SK-N-SH treated with all-trans-retinoic acid at 6 μM for 48 hours (cell line): ENCODE measurements at regions not wholly inside any gene's neighbourhood (a gene's known extent, or its start where the extent isn't known, plus 50 kb on each side); places are given as distances from the start of the nearest gene placed in this dataset.

ENCODE experiments used
- ATAC-seq: fragments of 200-7000 bp; cut with Tn5 transposase; 3 replicates; pipeline ENCODE4 v1.9.1; 2020; ENCODE audit warnings: mild to moderate bottlenecking, moderate library complexity
- ARNTL ChIP-seq: fragments of 450-650 bp; formaldehyde crosslinking; IDR thresholded peaks from 2 replicates; pipeline ENCODE4 v1.5.0; 2020; ENCODE audit warnings: low read depth, mild to moderate bottlenecking, moderate library complexity, borderline replicate concordance
- BACH2 ChIP-seq: fragments of 250-450 bp; sonication (Bioruptor Pico); IDR thresholded peaks from 2 replicates; pipeline ENCODE4 v1.9.0; 2021; ENCODE audit warnings: mild to moderate bottlenecking, borderline replicate concordance
- CREB5 ChIP-seq: fragments of 250-450 bp; sonication (Bioruptor Pico); IDR thresholded peaks from 2 replicates; pipeline ENCODE4 v1.5.1; 2020; ENCODE audit warnings: low read depth, mild to moderate bottlenecking, moderate library complexity
- CSDC2 ChIP-seq: fragments of 250-450 bp; sonication (Bioruptor Pico); IDR thresholded peaks from 2 replicates; pipeline ENCODE4 v1.5.0; 2020; ENCODE audit warnings: mild to moderate bottlenecking, moderate library complexity
- ESRRG ChIP-seq: fragments of 250-450 bp; sonication (Bioruptor Pico); IDR thresholded peaks from 2 replicates; pipeline ENCODE4 v1.6.1; 2021; ENCODE audit warnings: mild to moderate bottlenecking
- GLIS3 ChIP-seq: fragments of 250-450 bp; sonication (Bioruptor Pico); IDR thresholded peaks from 2 replicates; pipeline ENCODE4 v1.5.0; 2020; ENCODE audit warnings: mild to moderate bottlenecking, moderate library complexity
- ISL1 ChIP-seq: fragments of 250-450 bp; sonication (Bioruptor Pico); IDR thresholded peaks from 2 replicates; pipeline ENCODE4 v2.1.2; 2022; ENCODE audit warnings: mild to moderate bottlenecking, moderate library complexity
- OSR1 ChIP-seq: fragments of 250-450 bp; sonication (Bioruptor Pico); IDR thresholded peaks from 2 replicates; pipeline ENCODE4 v1.8.0; 2022; ENCODE audit warnings: moderate library complexity, mild to moderate bottlenecking, inconsistent platforms
- PPARA ChIP-seq: fragments of 250-450 bp; sonication (Bioruptor Pico); IDR thresholded peaks from 2 replicates; pipeline ENCODE4 v1.5.0; 2020; ENCODE audit warnings: mild to moderate bottlenecking, borderline replicate concordance
- RARB ChIP-seq: fragments of 250-450 bp; sonication (Bioruptor Pico); IDR thresholded peaks from 2 replicates; pipeline ENCODE4 v1.8.0; 2021; ENCODE audit warnings: mild to moderate bottlenecking, moderate library complexity
- SNAI2 ChIP-seq: fragments of 250-450 bp; sonication (Bioruptor Pico); IDR thresholded peaks from 2 replicates; pipeline ENCODE4 v1.5.0; 2020; ENCODE audit warnings: mild to moderate bottlenecking, moderate library complexity
- TCF4 ChIP-seq: fragments of 250-450 bp; sonication (Bioruptor Pico); IDR thresholded peaks from 2 replicates; pipeline ENCODE4 v1.8.0; 2021; ENCODE audit warnings: mild to moderate bottlenecking, moderate library complexity, borderline replicate concordance
- TOX ChIP-seq: fragments of 250-450 bp; sonication (Bioruptor Pico); IDR thresholded peaks from 2 replicates; pipeline ENCODE4 v1.8.0; 2021; ENCODE audit warnings: mild to moderate bottlenecking, moderate library complexity, borderline replicate concordance
- ZC3H10 ChIP-seq: fragments of 250-450 bp; sonication (Bioruptor Pico); IDR thresholded peaks from 2 replicates; pipeline ENCODE4 v1.5.1; 2021; ENCODE audit warnings: mild to moderate bottlenecking, moderate library complexity
- ZFP3 ChIP-seq: fragments of 250-450 bp; sonication (Bioruptor Pico); IDR thresholded peaks from 2 replicates; pipeline ENCODE4 v1.5.0; 2020; ENCODE audit warnings: mild to moderate bottlenecking, moderate library complexity
- ZFP30 ChIP-seq: fragments of 450-650 bp; formaldehyde crosslinking; IDR thresholded peaks from 2 replicates; pipeline ENCODE4 v1.5.0; 2022; ENCODE audit warnings: mild to moderate bottlenecking, moderate library complexity
- ZNF565 ChIP-seq: fragments of 450-650 bp; formaldehyde crosslinking; conservative IDR thresholded peaks from 2 replicates; pipeline ENCODE4 v1.5.0; 2020; ENCODE audit warnings: low read depth, mild to moderate bottlenecking, moderate library complexity
- ZNF70 ChIP-seq: fragments of 450-650 bp; formaldehyde crosslinking; IDR thresholded peaks from 2 replicates; pipeline ENCODE4 v1.5.0; 2020; ENCODE audit warnings: mild to moderate bottlenecking, moderate library complexity
- ZNF8 ChIP-seq: fragments of 450-650 bp; formaldehyde crosslinking; IDR thresholded peaks from 2 replicates; pipeline ENCODE4 v1.5.0; 2020; ENCODE audit warnings: mild to moderate bottlenecking, moderate library complexity
- TF ChIP-seq, protein P1 (sequence below): fragments of 250-450 bp; sonication (Bioruptor Pico); IDR thresholded peaks from 2 replicates; pipeline ENCODE4 v1.5.1; 2021; ENCODE audit warnings: mild to moderate bottlenecking, moderate library complexity
- TF ChIP-seq, protein P2 (sequence below): fragments of 250-450 bp; sonication (Bioruptor Pico); IDR thresholded peaks from 2 replicates; pipeline ENCODE4 v1.8.0; 2020; ENCODE audit warnings: mild to moderate bottlenecking, moderate library complexity, borderline replicate concordance

DNA sequence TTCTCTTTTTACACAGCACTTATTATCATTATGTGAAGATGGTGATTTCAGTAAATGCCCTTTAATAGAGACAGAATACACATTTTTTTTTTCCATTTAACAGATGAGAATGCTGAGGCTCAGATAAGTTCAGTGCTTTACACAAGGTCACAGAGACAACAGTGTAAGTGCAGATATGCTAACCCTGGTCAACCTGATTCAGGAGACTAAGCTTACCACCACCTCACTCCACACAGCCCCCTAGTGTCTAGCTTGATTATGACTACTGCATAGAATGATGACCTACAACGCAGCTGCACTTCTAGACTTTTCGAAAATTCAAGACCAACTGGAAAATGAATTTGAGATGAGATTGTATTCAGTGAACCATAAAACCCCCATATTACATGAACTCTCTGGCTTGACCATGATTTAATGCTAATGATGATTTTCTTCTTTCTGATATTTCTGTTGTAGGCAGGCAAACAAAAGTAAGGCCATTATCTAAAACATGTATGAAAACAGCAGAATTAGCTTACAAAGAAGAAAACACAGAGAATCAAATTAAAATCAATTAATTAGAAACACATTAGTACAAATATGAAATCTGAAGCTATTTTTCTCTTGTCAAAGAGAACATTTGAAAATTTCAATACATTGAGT lies 212.1 kb upstream of the PHACTR1 start:
- ATAC-seq: peak; percentile 74
- TF ChIP-seq ZFP30 (CRISPR knock-in tag): no peak
- TF ChIP-seq ZNF565: no peak
- TF ChIP-seq PPARA (CRISPR knock-in tag): no peak
- TF ChIP-seq TOX: no peak
- no peak for TF ChIP-seq ZC3H10
- TF ChIP-seq ZNF8 (CRISPR knock-in tag): no peak
- no peak for TF ChIP-seq ESRRG
- TF ChIP-seq TCF4: no peak
- TF ChIP-seq CSDC2 (CRISPR knock-in tag): no peak
- TF ChIP-seq, protein P1, sequence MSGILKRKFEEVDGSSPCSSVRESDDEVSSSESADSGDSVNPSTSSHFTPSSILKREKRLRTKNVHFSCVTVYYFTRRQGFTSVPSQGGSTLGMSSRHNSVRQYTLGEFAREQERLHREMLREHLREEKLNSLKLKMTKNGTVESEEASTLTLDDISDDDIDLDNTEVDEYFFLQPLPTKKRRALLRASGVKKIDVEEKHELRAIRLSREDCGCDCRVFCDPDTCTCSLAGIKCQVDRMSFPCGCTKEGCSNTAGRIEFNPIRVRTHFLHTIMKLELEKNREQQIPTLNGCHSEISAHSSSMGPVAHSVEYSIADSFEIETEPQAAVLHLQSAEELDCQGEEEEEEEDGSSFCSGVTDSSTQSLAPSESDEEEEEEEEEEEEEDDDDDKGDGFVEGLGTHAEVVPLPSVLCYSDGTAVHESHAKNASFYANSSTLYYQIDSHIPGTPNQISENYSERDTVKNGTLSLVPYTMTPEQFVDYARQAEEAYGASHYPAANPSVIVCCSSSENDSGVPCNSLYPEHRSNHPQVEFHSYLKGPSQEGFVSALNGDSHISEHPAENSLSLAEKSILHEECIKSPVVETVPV (CRISPR knock-in tag): no peak
- no peak for TF ChIP-seq RARB (CRISPR knock-in tag)
- TF ChIP-seq SNAI2 (CRISPR knock-in tag): no peak
- no peak for TF ChIP-seq ARNTL (CRISPR knock-in tag)

DNA sequence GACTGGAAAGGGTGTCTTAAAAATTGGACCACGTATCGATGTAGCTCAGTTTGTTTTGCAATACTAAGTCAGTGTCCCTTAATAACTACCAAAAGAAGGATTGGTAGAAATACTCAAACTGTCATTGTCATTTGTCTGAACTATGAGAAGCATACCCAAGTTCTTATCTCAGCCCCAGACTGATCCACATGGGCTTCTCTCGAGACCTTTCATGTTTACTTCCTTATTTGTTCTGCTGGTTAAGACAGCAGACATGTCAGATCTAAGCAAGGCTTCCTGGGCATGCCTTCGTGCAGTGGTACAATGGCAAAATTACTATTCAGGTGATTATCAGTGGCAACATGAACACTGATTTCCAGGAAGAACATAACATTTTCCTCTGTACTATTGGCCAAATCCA lies 211.1 kb upstream of the PHACTR1 start:
- TF ChIP-seq GLIS3 (CRISPR knock-in tag): no peak
- TF ChIP-seq BACH2 (CRISPR knock-in tag): no peak
- no peak for TF ChIP-seq OSR1
- no peak for TF ChIP-seq ZFP3 (CRISPR knock-in tag)
- TF ChIP-seq ZNF8 (CRISPR knock-in tag): no peak
- TF ChIP-seq TCF4: no peak
- TF ChIP-seq TOX: no peak
- no peak for TF ChIP-seq ESRRG
- TF ChIP-seq, protein P2, sequence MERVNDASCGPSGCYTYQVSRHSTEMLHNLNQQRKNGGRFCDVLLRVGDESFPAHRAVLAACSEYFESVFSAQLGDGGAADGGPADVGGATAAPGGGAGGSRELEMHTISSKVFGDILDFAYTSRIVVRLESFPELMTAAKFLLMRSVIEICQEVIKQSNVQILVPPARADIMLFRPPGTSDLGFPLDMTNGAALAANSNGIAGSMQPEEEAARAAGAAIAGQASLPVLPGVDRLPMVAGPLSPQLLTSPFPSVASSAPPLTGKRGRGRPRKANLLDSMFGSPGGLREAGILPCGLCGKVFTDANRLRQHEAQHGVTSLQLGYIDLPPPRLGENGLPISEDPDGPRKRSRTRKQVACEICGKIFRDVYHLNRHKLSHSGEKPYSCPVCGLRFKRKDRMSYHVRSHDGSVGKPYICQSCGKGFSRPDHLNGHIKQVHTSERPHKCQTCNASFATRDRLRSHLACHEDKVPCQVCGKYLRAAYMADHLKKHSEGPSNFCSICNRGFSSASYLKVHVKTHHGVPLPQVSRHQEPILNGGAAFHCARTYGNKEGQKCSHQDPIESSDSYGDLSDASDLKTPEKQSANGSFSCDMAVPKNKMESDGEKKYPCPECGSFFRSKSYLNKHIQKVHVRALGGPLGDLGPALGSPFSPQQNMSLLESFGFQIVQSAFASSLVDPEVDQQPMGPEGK (CRISPR knock-in tag): no peak
- no peak for TF ChIP-seq ZNF565
- no peak for ATAC-seq

GRCh38 chr6:12506159-12506558 lies 210.4 kb upstream of the PHACTR1 start:
- TF ChIP-seq ZC3H10 (no peak), ZNF8 (CRISPR knock-in tag) (no peak), RARB (CRISPR knock-in tag) (no peak), ESRRG (no peak), OSR1 (no peak), TOX (no peak), SNAI2 (CRISPR knock-in tag) (no peak), BACH2 (CRISPR knock-in tag) (no peak), ARNTL (CRISPR knock-in tag) (no peak), ZNF70 (CRISPR knock-in tag) (no peak), CSDC2 (CRISPR knock-in tag) (no peak), PPARA (CRISPR knock-in tag) (no peak), ISL1 (CRISPR knock-in tag) (no peak), ZFP3 (CRISPR knock-in tag) (no peak), TCF4 (no peak)
- TF ChIP-seq, protein P2 (CRISPR knock-in tag): no peak
- TF ChIP-seq, protein P1 (CRISPR knock-in tag): no peak
- no peak for ATAC-seq

DNA sequence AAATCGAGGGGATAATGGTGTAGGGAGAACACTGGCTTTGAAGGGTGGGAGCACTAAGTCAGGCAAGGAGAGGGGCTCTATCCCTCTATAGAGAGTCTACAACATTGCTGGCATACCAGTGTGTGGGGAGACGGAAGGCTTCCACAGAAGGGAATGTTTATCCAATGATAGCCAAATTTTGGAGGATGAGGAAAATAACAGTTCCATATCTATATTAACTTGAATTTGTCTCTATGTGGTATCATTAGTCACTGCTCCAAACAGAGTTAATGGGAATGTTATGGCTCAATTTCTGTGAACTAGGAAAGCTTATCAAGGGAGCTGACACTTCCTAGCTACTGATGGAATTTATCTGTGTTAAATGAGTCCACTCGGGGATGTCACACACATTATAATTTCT lies 208.9 kb upstream of the PHACTR1 start:
- ATAC-seq: no peak
- TF ChIP-seq, protein P2 (CRISPR knock-in tag): no peak
- TF ChIP-seq SNAI2 (CRISPR knock-in tag) (no peak), GLIS3 (CRISPR knock-in tag) (no peak), ZFP30 (CRISPR knock-in tag) (no peak), ZNF70 (CRISPR knock-in tag) (no peak), ZC3H10 (no peak), CSDC2 (CRISPR knock-in tag) (no peak), CREB5 (CRISPR knock-in tag) (no peak), ZFP3 (CRISPR knock-in tag) (no peak), BACH2 (CRISPR knock-in tag) (no peak), ISL1 (CRISPR knock-in tag) (no peak), ESRRG (no peak), ARNTL (CRISPR knock-in tag) (no peak)
